LNCaP clone FGC (cell line): ENCODE measurements at regions not wholly inside any gene's neighbourhood (a gene's known extent, or its start where the extent isn't known, plus 50 kb on each side); places are given as distances from the start of the nearest gene placed in this dataset.
"Not testable (repeated sequence)": the region's sequence is repeated elsewhere in the genome, so short reads cannot be mapped to it uniquely, and the experiment has no call there.

Source experiments
- DNase-seq: peaks from one replicate; pipeline ENCODE4 v3.0.0-alpha.2; 2011; ENCODE audit warnings: low read depth
- H3K4me3 ChIP-seq: 2 replicates; pipeline ENCODE4 v1.5.1; 2011; ENCODE audit warnings: mild to moderate bottlenecking, low read depth, low read length, control low read depth
- CTCF ChIP-seq: IDR thresholded peaks from 2 replicates; pipeline ENCODE4 v1.5.1; 2012; ENCODE audit warnings: mild to moderate bottlenecking; ENCODE audit not compliant: control insufficient read depth, insufficient read depth; ENCODE audit errors: extremely low read depth

GRCh38 chr22:22167791-22168189, 76.8 kb upstream of the VPREB1 start:
- no peak for DNase-seq
- TF ChIP-seq CTCF = no peak
- no peak overlapping the region for H3K4me3 ChIP-seq

GRCh38 chr22:22166941-22167713, 77.5 kb upstream of the VPREB1 start:
- no peak for DNase-seq
- H3K4me3 ChIP-seq = no peak overlapping the region
- TF ChIP-seq CTCF = no peak

- TF ChIP-seq CTCF = no peak
- no peak for DNase-seq
- H3K4me3 ChIP-seq = no peak overlapping the region
These were observed 78.5 kb upstream of the VPREB1 start for GRCh38 chr22:22165936-22166710.

- no peak overlapping the region for H3K4me3 ChIP-seq
- no peak for DNase-seq
- no peak for TF ChIP-seq CTCF
These were observed 79.9 kb upstream of the VPREB1 start for GRCh38 chr22:22164541-22165272.

GRCh38 chr22:22161924-22162851, 82.4 kb upstream of the VPREB1 start:
- no peak overlapping the region for H3K4me3 ChIP-seq
- TF ChIP-seq CTCF = no peak
- no peak for DNase-seq

- not testable (repeated sequence) for H3K4me3 ChIP-seq, DNase-seq
These were observed 83.8 kb upstream of the VPREB1 start for GRCh38 chr22:22160768-22161167.
